Activated CD8-positive, alpha-beta T cell treated with anti-CD3 and anti-CD28 coated beads for 36 hours (primary cell): ENCODE measurements at regions not wholly inside any gene's neighbourhood (a gene's known extent, or its start where the extent isn't known, plus 50 kb on each side); places are given as distances from the start of the nearest gene placed in this dataset.

Experiments used
- ATAC-seq: fragments of 200-7000 bp; cut with Tn5 transposase; one replicate; pipeline ENCODE4 v1.10.0; 2021; ENCODE audit warnings: mild to moderate bottlenecking, moderate library complexity
- CTCF ChIA-PET: fragments of 350-600 bp; sonication (Branson Sonifier 250); formaldehyde crosslinking; loops from one replicate; lab custom pipeline; 2021; ENCODE audit warnings: antibody characterized with exemption; lab: Charles Lee
- POLR2A ChIA-PET: fragments of 350-600 bp; sonication (Branson Sonifier 250); formaldehyde crosslinking; loops from one replicate; lab custom pipeline; 2021; ENCODE audit warnings: antibody characterized with exemption; lab: Charles Lee
- DNase-seq: peaks from one replicate; pipeline ENCODE4 v3.0.0-alpha.2; 2020
- H3K27ac Mint-ChIP-seq: one replicate; pipeline ENCODE4 v1.8.0; 2021; ENCODE audit warnings: mild to moderate bottlenecking, mixed read lengths
- H3K27me3 Mint-ChIP-seq: one replicate; pipeline ENCODE4 v1.8.0; 2021; ENCODE audit warnings: mixed read lengths
- H3K36me3 Mint-ChIP-seq: one replicate; pipeline ENCODE4 v1.8.0; 2021; ENCODE audit warnings: low read depth, mixed read lengths
- H3K4me1 Mint-ChIP-seq: one replicate; pipeline ENCODE4 v1.8.0; 2021; ENCODE audit warnings: low read depth, mixed read lengths
- H3K4me3 Mint-ChIP-seq: one replicate; pipeline ENCODE4 v1.8.0; 2021; ENCODE audit warnings: mild to moderate bottlenecking, moderate library complexity, mixed read lengths
- H3K9me3 Mint-ChIP-seq: one replicate; pipeline ENCODE4 v1.8.0; 2021; ENCODE audit warnings: mixed read lengths
- CTCF ChIP-seq: fragments of 200-600 bp; IDR thresholded peaks from one replicate; pipeline ENCODE4 v1.8.0; 2022; ENCODE audit warnings: antibody characterized with exemption, mild to moderate bottlenecking
- intact Hi-C: fragments of 100-400 bp; cut with micrococcal nuclease; formaldehyde crosslinking; loops from one replicate; pipeline ENCODE4 v1.10.0; 2022

- ChIA-PET CTCF (no interaction called here), POLR2A (no interaction called here)
- TF ChIP-seq CTCF, result no peak
- Mint-ChIP-seq H3K27me3 (no peaks in the 10 kb centered on the region), H3K4me1 (no peaks in the 10 kb centered on the region), H3K9me3 (no peaks in the 10 kb centered on the region), H3K27ac (no peak overlapping the region), H3K4me3 (no peak overlapping the region), H3K36me3 (no peaks in the 10 kb centered on the region)
- intact Hi-C loops, result no loop called here
- ATAC-seq (no peak), DNase-seq (no peak)
Observed at GRCh38 chr13:72315312-72315711, 412.1 kb downstream of the MZT1 start.

GRCh38 chr13:72314210-72314609, 413.2 kb downstream of the MZT1 start:
- no peaks in the 10 kb centered on the region for H3K9me3 Mint-ChIP-seq
- no peak overlapping the region for H3K4me3 Mint-ChIP-seq
- intact Hi-C loops, result no loop called here
- DNase-seq (no peak), ATAC-seq (no peak)
- H3K4me1 Mint-ChIP-seq, result no peaks in the 10 kb centered on the region
- H3K27me3 Mint-ChIP-seq, result no peaks in the 10 kb centered on the region
- no peak for TF ChIP-seq CTCF
- ChIA-PET POLR2A (no interaction called here), CTCF (no interaction called here)
- no peaks in the 10 kb centered on the region for H3K36me3 Mint-ChIP-seq
- no peak overlapping the region for H3K27ac Mint-ChIP-seq

GRCh38 chr13:72313546-72313945, 413.9 kb downstream of the MZT1 start:
- H3K36me3 Mint-ChIP-seq, result no peaks in the 10 kb centered on the region
- no peaks in the 10 kb centered on the region for H3K9me3 Mint-ChIP-seq
- ATAC-seq, result no peak
- CTCF ChIA-PET, result no interaction called here
- no peak overlapping the region for H3K4me3 Mint-ChIP-seq
- H3K27me3 Mint-ChIP-seq, result no peaks in the 10 kb centered on the region
- no peak for DNase-seq
- no peaks in the 10 kb centered on the region for H3K4me1 Mint-ChIP-seq
- POLR2A ChIA-PET, result no interaction called here
- H3K27ac Mint-ChIP-seq, result no peak overlapping the region
- no peak for TF ChIP-seq CTCF
- intact Hi-C loops, result no loop called here

GRCh38 chr13:72303941-72304746, 423.3 kb downstream of the MZT1 start:
- ChIA-PET CTCF (no interaction called here), POLR2A (no interaction called here)
- no peaks in the 10 kb centered on the region for H3K9me3 Mint-ChIP-seq
- H3K4me3 Mint-ChIP-seq, result no peak overlapping the region
- no peaks in the 10 kb centered on the region for H3K27me3 Mint-ChIP-seq
- intact Hi-C loops, result no loop called here
- DNase-seq, result no peak
- TF ChIP-seq CTCF, result no peak
- no peaks in the 10 kb centered on the region for H3K4me1 Mint-ChIP-seq
- H3K36me3 Mint-ChIP-seq, result no peaks in the 10 kb centered on the region
- no peak overlapping the region for H3K27ac Mint-ChIP-seq
- ATAC-seq, result no peak

GRCh38 chr13:72296246-72296645, 429.2 kb upstream of the DACH1 start:
- ChIA-PET CTCF (no interaction called here), POLR2A (no interaction called here)
- intact Hi-C loops, result no loop called here
- DNase-seq (no peak), ATAC-seq (no peak)
- no peak for TF ChIP-seq CTCF
- no peaks in the 10 kb centered on the region for H3K36me3 Mint-ChIP-seq
- no peak overlapping the region for H3K27ac Mint-ChIP-seq
- H3K27me3 Mint-ChIP-seq, result no peaks in the 10 kb centered on the region
- H3K4me1 Mint-ChIP-seq, result no peaks in the 10 kb centered on the region
- H3K9me3 Mint-ChIP-seq, result peaks cover 6% of the 10 kb centered on the region
- no peak overlapping the region for H3K4me3 Mint-ChIP-seq
